Mesenchymal stem cell (in vitro differentiated cells and primary cell): ENCODE measurements at regions not wholly inside any gene's neighbourhood (a gene's known extent, or its start where the extent isn't known, plus 50 kb on each side); places are given as distances from the start of the nearest gene placed in this dataset.

Experiments used
- DNase-seq: peaks from one replicate; pipeline ENCODE4 v3.0.0-alpha.2; 2013
- H2AFZ ChIP-seq: one replicate; pipeline ENCODE4 v1.6.1; 2013; ENCODE audit warnings: low read depth, mild to moderate bottlenecking, control low read depth, inconsistent platforms, low read length, moderate library complexity
- H2AK5ac ChIP-seq: 2 replicates; pipeline ENCODE4 v1.6.1; 2013; ENCODE audit warnings: low read length, moderate library complexity, mild to moderate bottlenecking, inconsistent platforms; ENCODE audit not compliant: severe bottlenecking
- H2BK120ac ChIP-seq: one replicate; pipeline ENCODE4 v1.6.1; 2013; ENCODE audit warnings: low read depth, mild to moderate bottlenecking, inconsistent platforms, low read length, moderate library complexity
- H2BK12ac ChIP-seq, 2 experiments: one replicate each; pipeline ENCODE4 v1.6.1; 2013; ENCODE audit warnings: inconsistent platforms in 2 of 2, low read length in 2 of 2, mild to moderate bottlenecking in 2 of 2, moderate library complexity in 2 of 2, control low read depth in 1 of 2
- H2BK15ac ChIP-seq: one replicate; pipeline ENCODE4 v1.6.1; 2013; ENCODE audit warnings: mild to moderate bottlenecking, low read depth, inconsistent platforms; ENCODE audit not compliant: poor library complexity, severe bottlenecking
- H2BK5ac ChIP-seq: 2 replicates; pipeline ENCODE4 v1.6.1; 2013; ENCODE audit warnings: low read depth, mild to moderate bottlenecking, low read length, control low read depth, inconsistent platforms; ENCODE audit not compliant: poor library complexity, severe bottlenecking
- H3K14ac ChIP-seq, 2 experiments: one replicate each; pipeline ENCODE4 v1.6.1; 2013; ENCODE audit warnings: inconsistent platforms in 2 of 2, low read length in 2 of 2, control low read depth in 1 of 2, mild to moderate bottlenecking in 1 of 2, moderate library complexity in 1 of 2
- H3K18ac ChIP-seq, 2 experiments: one replicate each; pipeline ENCODE4 v1.6.1; 2013; ENCODE audit warnings: inconsistent platforms in 2 of 2, low read length in 2 of 2, control low read depth in 1 of 2, low read depth in 1 of 2, mild to moderate bottlenecking in 1 of 2
- H3K23ac ChIP-seq, 2 experiments: one replicate each; pipeline ENCODE4 v1.6.1; 2013; ENCODE audit warnings: inconsistent platforms in 2 of 2, low read length in 2 of 2, mild to moderate bottlenecking in 2 of 2, moderate library complexity in 2 of 2, control low read depth in 1 of 2
- H3K27ac ChIP-seq: 2 replicates; pipeline ENCODE4 v1.5.1; 2013; ENCODE audit warnings: mild to moderate bottlenecking, moderate library complexity, low read length, control low read depth, inconsistent platforms; ENCODE audit not compliant: poor library complexity, severe bottlenecking
- H3K27me3 ChIP-seq, 2 experiments: 2 replicates each; pipeline versions ENCODE4 v1.6.1 to v1.7.0; 2013; ENCODE audit warnings: low read length in 2 of 2, mild to moderate bottlenecking in 2 of 2, moderate library complexity in 2 of 2, control low read depth in 1 of 2, inconsistent platforms in 1 of 2; ENCODE audit not compliant: control insufficient read depth in 1 of 2, insufficient read depth in 1 of 2
- H3K36me3 ChIP-seq, 2 experiments: 2 replicates each; pipeline versions ENCODE4 v1.6.1 to v1.7.0; 2013; ENCODE audit warnings: low read length in 2 of 2, control low read depth in 1 of 2, inconsistent platforms in 1 of 2, low read depth in 1 of 2, mild to moderate bottlenecking in 1 of 2; ENCODE audit not compliant: insufficient read depth in 2 of 2, control insufficient read depth in 1 of 2
- H3K4ac ChIP-seq, 2 experiments: one replicate each; pipeline ENCODE4 v1.6.1; 2013; ENCODE audit warnings: inconsistent platforms in 2 of 2, low read length in 2 of 2, mild to moderate bottlenecking in 2 of 2, moderate library complexity in 2 of 2, control low read depth in 1 of 2, low read depth in 1 of 2
- H3K4me1 ChIP-seq: 2 replicates; pipeline ENCODE4 v1.6.1; 2013; ENCODE audit warnings: low read depth, low read length, control low read depth; ENCODE audit not compliant: control insufficient read depth, insufficient read depth
- H3K4me2 ChIP-seq: 2 replicates; pipeline ENCODE4 v1.6.1; 2013; ENCODE audit warnings: low read length, mild to moderate bottlenecking, inconsistent platforms; ENCODE audit not compliant: poor library complexity, severe bottlenecking
- H3K4me3 ChIP-seq, 2 experiments: 2 replicates each; pipeline versions ENCODE4 v1.5.1 to v1.7.0; 2013; ENCODE audit warnings: low read length in 2 of 2, mild to moderate bottlenecking in 2 of 2, control low read depth in 1 of 2, low read depth in 1 of 2; ENCODE audit not compliant: insufficient read depth in 1 of 2
- H3K79me1 ChIP-seq: replicated peaks from 2 replicates; pipeline ENCODE4 v1.6.1; 2013; ENCODE audit warnings: mild to moderate bottlenecking, control low read depth, low read length, inconsistent platforms; ENCODE audit not compliant: poor library complexity, severe bottlenecking
- H3K9ac ChIP-seq: 2 replicates; pipeline ENCODE4 v1.7.0; 2013; ENCODE audit warnings: mild to moderate bottlenecking, low read length, moderate library complexity
- H3K9me3 ChIP-seq: 2 replicates; pipeline ENCODE4 v1.7.0; 2013; ENCODE audit warnings: mild to moderate bottlenecking, low read length; ENCODE audit not compliant: control insufficient read depth
- H4K8ac ChIP-seq: one replicate; pipeline ENCODE4 v1.6.1; 2013; ENCODE audit warnings: inconsistent platforms, mild to moderate bottlenecking, low read length, moderate library complexity
- H4K91ac ChIP-seq: one replicate; pipeline ENCODE4 v1.6.1; 2013; ENCODE audit warnings: mild to moderate bottlenecking, low read length, inconsistent platforms
- WGBS: methylation state at CpG from one replicate; pipeline ENCODE4 v1.1.7; 2013; ENCODE audit warnings: mixed read lengths; 5-methylcytosine and 5-hydroxymethylcytosine counted together

DNA sequence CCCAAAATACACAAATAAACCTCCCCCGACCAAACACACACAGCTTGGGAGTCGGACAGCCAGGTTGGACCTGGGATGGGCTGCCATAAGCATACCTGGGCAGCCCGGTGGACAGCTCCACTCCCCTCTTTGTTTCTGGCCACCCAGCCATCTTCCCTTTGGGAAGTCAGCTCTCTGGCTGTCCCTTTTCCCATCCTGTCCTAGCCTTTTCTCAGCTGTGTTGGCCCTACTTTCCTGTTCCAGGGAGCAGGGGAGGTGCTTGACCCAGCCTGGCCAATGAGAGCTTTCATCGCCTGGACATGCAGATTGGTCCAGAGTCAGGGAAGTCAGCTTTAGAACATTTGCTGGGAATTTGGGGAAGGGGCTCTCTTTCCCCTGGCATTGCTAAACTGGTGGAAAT lies 68.7 kb upstream of the NECTIN1 start:
- no peaks in the 10 kb centered on the region for H3K36me3 ChIP-seq
- no peak overlapping the region for H3K4me2 ChIP-seq
- H3K9me3 ChIP-seq: no peaks in the 10 kb centered on the region
- 52% methylated on average over 4 of the region's 4 CpGs for WGBS
- no peak overlapping the region for H3K18ac ChIP-seq
- no peak overlapping the region for H3K9ac ChIP-seq
- H2AK5ac ChIP-seq: no peak overlapping the region
- H3K27me3 ChIP-seq: peaks cover 49 to 65% of the 10 kb centered on the region in 2 experiments
- H2BK5ac ChIP-seq: no peak overlapping the region
- H3K4me1 ChIP-seq: no peaks in the 10 kb centered on the region
- no peak overlapping the region for H3K23ac ChIP-seq
- no peak overlapping the region for H3K4me3 ChIP-seq
- no peak overlapping the region for H2BK120ac ChIP-seq
- no peaks in the 10 kb centered on the region for H3K79me1 ChIP-seq
- H4K91ac ChIP-seq: no peak overlapping the region
- H4K8ac ChIP-seq: no peak overlapping the region
- DNase-seq: no peak
- no peak overlapping the region for H2BK15ac ChIP-seq
- no peak overlapping the region for H3K14ac ChIP-seq
- H3K4ac ChIP-seq: no peak overlapping the region
- H2BK12ac ChIP-seq: no peak overlapping the region
- no peak overlapping the region for H2AFZ ChIP-seq
- H3K27ac ChIP-seq: no peak overlapping the region

- no peak overlapping the region for H3K23ac ChIP-seq
- no peaks in the 10 kb centered on the region for H3K79me1 ChIP-seq
- 26% methylated on average over 12 of the region's 12 CpGs for WGBS
Measured at GRCh38 chr11:119797123-119797611, 68.2 kb upstream of the NECTIN1 start.

DNA sequence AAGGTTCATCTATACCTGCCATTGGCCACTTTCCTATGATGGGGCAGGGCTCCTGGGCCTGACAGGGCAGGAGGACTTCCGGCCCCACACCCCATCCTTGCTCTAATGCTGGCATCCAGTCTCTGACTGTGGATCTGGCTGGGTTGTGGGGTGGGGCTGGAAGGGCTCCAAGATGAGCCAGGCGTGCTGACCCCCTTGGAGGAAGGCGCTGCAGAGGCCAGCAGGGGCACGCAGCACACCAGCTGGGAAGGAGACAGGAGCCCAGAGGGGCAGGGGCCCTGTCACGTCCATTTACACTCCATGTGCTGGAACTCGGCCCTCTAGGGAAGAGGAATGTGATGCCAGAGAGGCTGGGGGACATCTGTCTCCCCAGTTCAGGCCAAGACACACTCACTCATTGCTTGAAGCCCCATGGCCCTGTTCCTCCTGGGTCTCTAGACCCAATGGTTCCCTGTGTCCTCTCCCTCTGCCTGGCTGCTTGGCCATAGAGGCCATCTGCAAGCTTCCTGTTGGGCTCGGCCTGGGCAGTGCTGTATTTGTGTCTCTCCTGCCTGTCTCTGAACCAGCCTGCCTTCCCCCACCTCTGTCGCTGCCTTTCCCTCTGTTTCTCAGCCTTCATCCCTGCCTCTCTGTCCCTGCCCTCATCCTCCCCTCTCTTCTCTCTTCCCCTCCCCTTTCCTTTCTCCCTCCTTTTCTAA lies 67.5 kb upstream of the NECTIN1 start:
- DNase-seq: no peak
- Histone ChIP-seq H3K79me1 (no peaks in the 10 kb centered on the region), H2BK15ac (no peak overlapping the region), H2BK5ac (no peak overlapping the region), H4K91ac (no peak overlapping the region), H3K23ac (peak overlapping the region in 1 of 2 experiments; percentile 25), H3K14ac (peak overlapping the region in 1 of 2 experiments; percentile 71), H2AFZ (no peak overlapping the region), H4K8ac (no peak overlapping the region), H3K9me3 (no peaks in the 10 kb centered on the region), H3K9ac (no peak overlapping the region), H2BK12ac (no peak overlapping the region), H3K27ac (no peak overlapping the region), H3K27me3 (peaks cover 48 to 54% of the 10 kb centered on the region in 2 experiments), H3K4me2 (no peak overlapping the region), H3K4me3 (no peak overlapping the region), H3K36me3 (no peaks in the 10 kb centered on the region), H2BK120ac (no peak overlapping the region), H2AK5ac (no peak overlapping the region), H3K18ac (no peak overlapping the region), H3K4ac (no peak overlapping the region), H3K4me1 (peaks cover 6% of the 10 kb centered on the region)
- 55% methylated on average over 6 of the region's 8 CpGs for WGBS

More at GRCh38 chr11:119797123-119797611, 68.2 kb upstream of the NECTIN1 start:
- H2BK5ac ChIP-seq: no peak overlapping the region
- no peak overlapping the region for H2BK12ac ChIP-seq
- no peak overlapping the region for H2BK15ac ChIP-seq
- no peak overlapping the region for H2BK120ac ChIP-seq
- no peak overlapping the region for H3K4me3 ChIP-seq
- no peak overlapping the region for H2AK5ac ChIP-seq
- no peak overlapping the region for H3K14ac ChIP-seq
- no peak overlapping the region for H3K18ac ChIP-seq
- no peak overlapping the region for H3K4me2 ChIP-seq
- H3K4me1 ChIP-seq: no peaks in the 10 kb centered on the region
- no peak overlapping the region for H2AFZ ChIP-seq
- H3K4ac ChIP-seq: no peak overlapping the region
- no peak overlapping the region for H3K9ac ChIP-seq
- H3K27me3 ChIP-seq: peaks cover 49 to 61% of the 10 kb centered on the region in 2 experiments
- H3K9me3 ChIP-seq: no peaks in the 10 kb centered on the region
- no peak overlapping the region for H4K8ac ChIP-seq
- H3K27ac ChIP-seq: no peak overlapping the region
- no peak for DNase-seq
- no peak overlapping the region for H4K91ac ChIP-seq
- no peaks in the 10 kb centered on the region for H3K36me3 ChIP-seq

DNA sequence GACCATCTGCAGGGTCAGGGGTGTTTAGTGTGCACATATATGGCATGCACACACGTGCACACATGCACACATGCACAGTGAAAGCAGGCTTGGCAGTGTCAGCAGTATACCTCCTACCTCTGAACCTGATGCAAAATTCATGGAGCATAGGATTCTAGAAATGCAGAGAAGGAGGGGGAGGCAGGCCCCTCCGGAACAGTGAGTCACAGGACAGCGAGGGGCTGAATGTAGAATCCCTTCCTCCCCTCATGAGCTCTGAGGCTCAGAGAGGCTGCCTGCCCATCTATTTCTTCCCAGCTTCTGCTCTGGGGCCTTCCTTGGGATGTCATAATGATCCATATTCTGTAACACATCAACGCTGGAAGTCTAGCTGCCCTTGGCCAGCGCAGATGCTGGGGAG lies 66.7 kb upstream of the NECTIN1 start:
- Histone ChIP-seq H3K4me2 (no peak overlapping the region), H3K4me3 (no peak overlapping the region), H2BK12ac (no peak overlapping the region), H2BK5ac (no peak overlapping the region), H3K4me1 (peaks cover 11% of the 10 kb centered on the region), H4K91ac (no peak overlapping the region), H3K9me3 (no peaks in the 10 kb centered on the region), H2BK15ac (no peak overlapping the region), H3K79me1 (no peaks in the 10 kb centered on the region), H2AFZ (no peak overlapping the region), H3K9ac (no peak overlapping the region), H3K36me3 (no peaks in the 10 kb centered on the region), H3K23ac (no peak overlapping the region), H4K8ac (no peak overlapping the region), H3K27ac (no peak overlapping the region), H3K4ac (no peak overlapping the region), H2AK5ac (no peak overlapping the region), H3K18ac (no peak overlapping the region), H3K27me3 (peaks cover 46 to 50% of the 10 kb centered on the region in 2 experiments), H3K14ac (no peak overlapping the region), H2BK120ac (no peak overlapping the region)
- no peak for DNase-seq
- WGBS: 87% methylated on average over 5 of the region's 5 CpGs
